ENCODE measurements at regions not wholly inside any gene's neighbourhood (a gene's known extent, or its start where the extent isn't known, plus 50 kb on each side); places are given as distances from the start of the nearest gene placed in this dataset.

GRCh38 chr9:84460695-84461094 lies 120.1 kb upstream of the SLC28A3 start:
- TF ChIP-seq CTCF (IDR thresholded peaks at IDR 0.05 in 4 of 5, conservative IDR thresholded peaks at IDR 0.05 in 1 of 5), result no peak
- no peak for TF ChIP-seq POLR2A (IDR thresholded peaks at IDR 0.05)
